ENCODE measurements at regions not wholly inside any gene's neighbourhood (a gene's known extent, or its start where the extent isn't known, plus 50 kb on each side); places are given as distances from the start of the nearest gene placed in this dataset.

- no peak overlapping the region for H4K8ac ChIP-seq (replicated peaks; ENCODE audit: insufficient read length, low read depth, low read length)
- H2BK20ac ChIP-seq (ENCODE audit: low read depth, low read length, poor library complexity, severe bottlenecking), result no peak overlapping the region
- no peak overlapping the region for H3K27ac Mint-ChIP-seq
- H3K4me1 Mint-ChIP-seq, result peaks cover 5 to 9% of the 10 kb centered on the region in 2 experiments
- no peak overlapping the region for H4K5ac ChIP-seq (ENCODE audit: insufficient read length, low read depth, low read length)
- no peak overlapping the region for H4K91ac ChIP-seq (ENCODE audit: insufficient read length, low read depth, low read length)
- no peak overlapping the region for H2AK5ac ChIP-seq (ENCODE audit: insufficient read length, low read length)
- H2BK120ac ChIP-seq (ENCODE audit: low read depth, low read length, poor library complexity, severe bottlenecking), result no peak overlapping the region
- no peaks in the 10 kb centered on the region for H3K9me3 ChIP-seq (ENCODE audit: control insufficient read depth, low read depth, low read length)
- H3K23me2 ChIP-seq (ENCODE audit: insufficient read length, low read depth, low read length, poor library complexity, severe bottlenecking), result no peaks in the 10 kb centered on the region
- H3K79me1 ChIP-seq (ENCODE audit: insufficient read depth, low read depth, low read length, poor library complexity, severe bottlenecking), result no peaks in the 10 kb centered on the region
- H3K4me2 ChIP-seq (ENCODE audit: insufficient read depth, insufficient read length, low read length), result no peak overlapping the region
- no peak overlapping the region for H2BK5ac ChIP-seq (ENCODE audit: insufficient read length, low read length)
- TF ChIP-seq, protein P1, sequence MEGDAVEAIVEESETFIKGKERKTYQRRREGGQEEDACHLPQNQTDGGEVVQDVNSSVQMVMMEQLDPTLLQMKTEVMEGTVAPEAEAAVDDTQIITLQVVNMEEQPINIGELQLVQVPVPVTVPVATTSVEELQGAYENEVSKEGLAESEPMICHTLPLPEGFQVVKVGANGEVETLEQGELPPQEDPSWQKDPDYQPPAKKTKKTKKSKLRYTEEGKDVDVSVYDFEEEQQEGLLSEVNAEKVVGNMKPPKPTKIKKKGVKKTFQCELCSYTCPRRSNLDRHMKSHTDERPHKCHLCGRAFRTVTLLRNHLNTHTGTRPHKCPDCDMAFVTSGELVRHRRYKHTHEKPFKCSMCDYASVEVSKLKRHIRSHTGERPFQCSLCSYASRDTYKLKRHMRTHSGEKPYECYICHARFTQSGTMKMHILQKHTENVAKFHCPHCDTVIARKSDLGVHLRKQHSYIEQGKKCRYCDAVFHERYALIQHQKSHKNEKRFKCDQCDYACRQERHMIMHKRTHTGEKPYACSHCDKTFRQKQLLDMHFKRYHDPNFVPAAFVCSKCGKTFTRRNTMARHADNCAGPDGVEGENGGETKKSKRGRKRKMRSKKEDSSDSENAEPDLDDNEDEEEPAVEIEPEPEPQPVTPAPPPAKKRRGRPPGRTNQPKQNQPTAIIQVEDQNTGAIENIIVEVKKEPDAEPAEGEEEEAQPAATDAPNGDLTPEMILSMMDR (conservative IDR thresholded peaks at IDR 0.05), result no peak
- no peaks in the 10 kb centered on the region; a peak in 1 of 5 replicates for H3K9me3 Mint-ChIP-seq
- H2BK12ac ChIP-seq (ENCODE audit: insufficient read length, low read depth, low read length), result no peak overlapping the region
- no peaks in the 10 kb centered on the region for H4K20me1 ChIP-seq (ENCODE audit: control insufficient read depth, insufficient read depth, insufficient read length)
- no peak overlapping the region for H3K27ac ChIP-seq (ENCODE audit: insufficient read length, low read depth, low read length)
- DNase-seq, result no peak
- no CpG with 5 or more reads among the region's 1 CpG for WGBS (ENCODE audit: extremely low coverage, insufficient read length, low lambda C conversion rate)
- no peaks in the 10 kb centered on the region for H3K79me2 ChIP-seq (ENCODE audit: insufficient read depth, low read length)
- no peak overlapping the region for H3K4me3 Mint-ChIP-seq
- no peaks in the 10 kb centered on the region for H3K27me3 Mint-ChIP-seq (ENCODE audit: low read depth)
- no peaks in the 10 kb centered on the region for H3K27me3 ChIP-seq (ENCODE audit: insufficient read depth, low read length)
- H3K56ac ChIP-seq (ENCODE audit: insufficient read length, low read depth, low read length), result no peak overlapping the region
- no peak overlapping the region for H2BK15ac ChIP-seq (ENCODE audit: low read depth, low read length)
- H3K18ac ChIP-seq (ENCODE audit: insufficient read length, low read depth, low read length), result no peak overlapping the region
- H3K9ac ChIP-seq (ENCODE audit: extremely low read depth, insufficient read length, low read length), result no peak overlapping the region
- H3K23ac ChIP-seq (ENCODE audit: insufficient read length, low read depth, low read length), result no peak overlapping the region
- no peaks in the 10 kb centered on the region for H3K4me1 ChIP-seq (ENCODE audit: insufficient read depth, low read length)
- peaks cover 0 to 4% (median 0%) of the 10 kb centered on the region in 3 experiments; a peak in 1 of 7 replicates for H3K36me3 Mint-ChIP-seq (ENCODE audit: insufficient read depth in 1 of 3, low read depth in 3 of 3)
- H3K14ac ChIP-seq (ENCODE audit: insufficient read depth, low read length), result no peak overlapping the region
- H3T11ph ChIP-seq (ENCODE audit: low read length), result no peak overlapping the region
- no peak overlapping the region for H3K4ac ChIP-seq (ENCODE audit: low read depth, low read length)
- no peak overlapping the region for H2AFZ ChIP-seq (ENCODE audit: low read length)
Measured at GRCh38 chr12:23049180-23049579, 424.2 kb downstream of the ETNK1 start.
